Stomach (tissue), 8 donors: ENCODE measurements at regions not wholly inside any gene's neighbourhood (a gene's known extent, or its start where the extent isn't known, plus 50 kb on each side); places are given as distances from the start of the nearest gene placed in this dataset.

Source experiments
- DNase-seq, 2 donors: peaks; one replicate each; pipeline versions ENCODE4 v3.0.0 to v3.0.0-alpha.2; 2013 to 2019
- H3K27ac ChIP-seq, 5 donors: fragments of 200-600 bp in 4 of 5; sonication (generic) in 4 of 5; one replicate each; pipeline ENCODE4 v1.5.1; 2013 to 2019; ENCODE audit warnings: mild to moderate bottlenecking in 1 of 5, moderate library complexity in 1 of 5
- H3K27me3 ChIP-seq, 3 donors: fragments of 200-600 bp; sonication (generic); one replicate each; pipeline ENCODE4 v1.5.1; 2017 to 2019; ENCODE audit warnings: mixed run types in 1 of 3
- H3K36me3 ChIP-seq, 4 donors: fragments of 200-600 bp; sonication (generic); 1 replicate in 3 of 4; 2 replicates in 1 of 4; pipeline ENCODE4 v1.5.1; 2016 to 2019
- H3K4me1 ChIP-seq, 4 donors: fragments of 200-600 bp; sonication (generic); one replicate each; pipeline ENCODE4 v1.5.1; 2016 to 2019
- H3K4me3 ChIP-seq, 4 donors: fragments of 200-600 bp; sonication (generic) in 3 of 4; one replicate each; pipeline ENCODE4 v1.5.1; 2016 to 2019; ENCODE audit warnings: mild to moderate bottlenecking in 1 of 4
- H3K9me3 ChIP-seq, 4 donors: fragments of 200-600 bp; sonication (generic); one replicate each; pipeline ENCODE4 v1.5.1; 2016 to 2019
- CTCF ChIP-seq, 7 experiments: fragments of 450-650 bp in 4 of 7; fragments of 200-600 bp in 3 of 7; sonication (generic) in 3 of 7; IDR thresholded peaks; one replicate each; pipeline ENCODE4 v1.5.1; 2016 to 2019; ENCODE audit warnings: antibody characterized with exemption in 7 of 7, control low read depth in 2 of 7, mild to moderate bottlenecking in 1 of 7
- EP300 ChIP-seq: sonication (generic); formaldehyde crosslinking; IDR thresholded peaks from one replicate; pipeline ENCODE4 v1.6.1; 2017; ENCODE audit warnings: antibody characterized with exemption
- POLR2A ChIP-seq, 4 donors: fragments of 450-650 bp; IDR thresholded peaks; one replicate each; pipeline ENCODE4 v1.6.1; 2016; ENCODE audit warnings: antibody characterized with exemption in 4 of 4, control low read depth in 2 of 4, mild to moderate bottlenecking in 1 of 4, moderate library complexity in 1 of 4
- POLR2AphosphoS5 ChIP-seq, 3 donors: sonication (generic); formaldehyde crosslinking; IDR thresholded peaks; one replicate each; pipeline ENCODE4 v1.6.1; 2016; ENCODE audit warnings: antibody characterized with exemption in 3 of 3
- WGBS, 5 donors: extraction: QIAGEN DNeasy Blood & Tissue Kit in 3 of 5; methylation state at CpG; one replicate each; pipeline versions ENCODE4 v1.1.5 to v1.1.7; 2013 to 2018; 5-methylcytosine and 5-hydroxymethylcytosine counted together
- intact Hi-C: fragments of 100-400 bp; cut with DNase I; formaldehyde crosslinking; loops from one replicate; pipeline ENCODE4 v1.15.1; 2023; ENCODE audit warnings: low total_unique reads
- donor health status: healthy with polysubstance abuse.
- donor health status: Bipolar disorder and iron deficiency.
- donor health status: healthy.

GRCh38 chr13:80870186-80870585 is 529.3 kb upstream of the SPRY2 start:
- Histone ChIP-seq H3K27ac (no peak overlapping the region), H3K36me3 (no peaks in the 10 kb centered on the region), H3K4me1 (no peaks in the 10 kb centered on the region), H3K4me3 (no peak overlapping the region), H3K9me3 (no peaks in the 10 kb centered on the region), H3K27me3 (no peaks in the 10 kb centered on the region)
- no peak for TF ChIP-seq POLR2A (IDR thresholded peaks at IDR 0.05)
- no peak for TF ChIP-seq POLR2AphosphoS5 (IDR thresholded peaks at IDR 0.05)
- no peak for TF ChIP-seq CTCF (IDR thresholded peaks at IDR 0.05)
- no peak for TF ChIP-seq EP300
- WGBS, 5 donors: 63 to 79% (median 73%) methylated on average over 5 of the region's 5 CpGs
- no peak for DNase-seq
- intact Hi-C loops: no loop called here

DNA sequence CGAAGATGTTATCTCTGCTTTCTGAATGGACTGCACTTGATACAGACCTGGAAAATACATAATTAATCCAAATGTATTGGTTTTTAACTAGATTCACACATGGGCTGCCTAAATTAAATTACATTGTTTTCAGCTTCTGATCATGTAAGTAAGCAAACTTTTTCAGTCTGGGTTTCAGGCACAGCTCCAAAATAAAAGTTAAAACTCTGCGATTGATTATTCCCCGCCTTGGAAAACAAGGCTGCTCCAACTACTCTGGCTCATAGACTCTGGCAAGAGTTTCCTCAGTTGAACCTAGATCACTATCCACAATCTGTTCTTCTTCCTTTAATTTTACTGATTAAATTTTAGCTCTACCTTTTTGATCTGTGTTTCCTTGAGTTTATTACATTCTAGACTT is 526.0 kb upstream of the SPRY2 start:
- H3K9me3 ChIP-seq: no peaks in the 10 kb centered on the region
- H3K27ac ChIP-seq: no peak overlapping the region
- no peaks in the 10 kb centered on the region for H3K36me3 ChIP-seq
- DNase-seq: no peak
- H3K27me3 ChIP-seq: no peaks in the 10 kb centered on the region
- intact Hi-C loops: no loop called here
- H3K4me3 ChIP-seq: no peak overlapping the region
- TF ChIP-seq POLR2AphosphoS5 (IDR thresholded peaks at IDR 0.05) (no peak), POLR2A (IDR thresholded peaks at IDR 0.05) (no peak), CTCF (IDR thresholded peaks at IDR 0.05) (no peak), EP300 (no peak)
- WGBS, 5 donors: 70 to 83% (median 75%) methylated on average over 3 of the region's 3 CpGs
- H3K4me1 ChIP-seq: no peaks in the 10 kb centered on the region

GRCh38 chr13:80865329-80865728 is 524.4 kb upstream of the SPRY2 start:
- Histone ChIP-seq H3K9me3 (no peaks in the 10 kb centered on the region), H3K27me3 (no peaks in the 10 kb centered on the region), H3K4me3 (no peak overlapping the region), H3K27ac (no peak overlapping the region), H3K4me1 (no peaks in the 10 kb centered on the region), H3K36me3 (no peaks in the 10 kb centered on the region)
- TF ChIP-seq EP300 (no peak), CTCF (IDR thresholded peaks at IDR 0.05) (no peak), POLR2AphosphoS5 (IDR thresholded peaks at IDR 0.05) (no peak), POLR2A (IDR thresholded peaks at IDR 0.05) (no peak)
- intact Hi-C loops: no loop called here
- DNase-seq: no peak
- 61 to 86% (median 75%) methylated on average over 1 of the region's 1 CpG for WGBS, 5 donors

- intact Hi-C loops: no loop called here
- no peaks in the 10 kb centered on the region for H3K36me3 ChIP-seq
- DNase-seq: peak in 1 of 2 donors; percentile 35
- no peaks in the 10 kb centered on the region for H3K4me1 ChIP-seq
- TF ChIP-seq CTCF (IDR thresholded peaks at IDR 0.05) (no peak), POLR2A (IDR thresholded peaks at IDR 0.05) (no peak), POLR2AphosphoS5 (IDR thresholded peaks at IDR 0.05) (no peak), EP300 (no peak)
- 59 to 70% (median 65%) methylated on average over 4 of the region's 4 CpGs for WGBS, 5 donors
- no peaks in the 10 kb centered on the region for H3K9me3 ChIP-seq
- no peak overlapping the region for H3K27ac ChIP-seq
- H3K27me3 ChIP-seq: no peaks in the 10 kb centered on the region
- no peak overlapping the region for H3K4me3 ChIP-seq
Measured at GRCh38 chr13:80862456-80862855, 521.5 kb upstream of the SPRY2 start.
